ENCODE measurements at regions not wholly inside any gene's neighbourhood (a gene's known extent, or its start where the extent isn't known, plus 50 kb on each side); places are given as distances from the start of the nearest gene placed in this dataset.
A peak's percentile ranks its signal among the peaks of the same experiment; 100 is the strongest.
"Not testable (repeated sequence)": the region's sequence is repeated elsewhere in the genome, so short reads cannot be mapped to it uniquely, and the experiment has no call there.

DNA sequence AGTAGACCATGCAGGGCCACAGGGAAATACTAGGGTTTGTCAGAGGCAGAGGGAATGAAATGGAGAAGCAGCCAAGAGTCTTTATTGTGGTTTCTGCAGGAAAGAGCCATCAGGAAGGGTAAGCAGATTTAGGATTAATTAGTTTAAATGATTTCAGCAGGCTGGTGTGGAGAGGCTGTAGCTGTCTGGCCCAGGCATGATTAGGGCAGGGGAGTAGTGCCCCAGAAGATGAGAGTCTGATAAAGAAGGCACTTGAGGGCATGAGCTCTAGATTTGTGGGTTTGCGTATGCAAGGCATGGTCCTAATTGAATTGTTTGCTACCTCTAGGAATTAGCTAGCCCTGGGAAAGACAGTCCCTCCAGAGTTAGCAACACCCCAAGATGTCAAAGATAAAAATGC lies 484.6 kb upstream of the PLXNA2 start:
- TF ChIP-seq, protein P1, sequence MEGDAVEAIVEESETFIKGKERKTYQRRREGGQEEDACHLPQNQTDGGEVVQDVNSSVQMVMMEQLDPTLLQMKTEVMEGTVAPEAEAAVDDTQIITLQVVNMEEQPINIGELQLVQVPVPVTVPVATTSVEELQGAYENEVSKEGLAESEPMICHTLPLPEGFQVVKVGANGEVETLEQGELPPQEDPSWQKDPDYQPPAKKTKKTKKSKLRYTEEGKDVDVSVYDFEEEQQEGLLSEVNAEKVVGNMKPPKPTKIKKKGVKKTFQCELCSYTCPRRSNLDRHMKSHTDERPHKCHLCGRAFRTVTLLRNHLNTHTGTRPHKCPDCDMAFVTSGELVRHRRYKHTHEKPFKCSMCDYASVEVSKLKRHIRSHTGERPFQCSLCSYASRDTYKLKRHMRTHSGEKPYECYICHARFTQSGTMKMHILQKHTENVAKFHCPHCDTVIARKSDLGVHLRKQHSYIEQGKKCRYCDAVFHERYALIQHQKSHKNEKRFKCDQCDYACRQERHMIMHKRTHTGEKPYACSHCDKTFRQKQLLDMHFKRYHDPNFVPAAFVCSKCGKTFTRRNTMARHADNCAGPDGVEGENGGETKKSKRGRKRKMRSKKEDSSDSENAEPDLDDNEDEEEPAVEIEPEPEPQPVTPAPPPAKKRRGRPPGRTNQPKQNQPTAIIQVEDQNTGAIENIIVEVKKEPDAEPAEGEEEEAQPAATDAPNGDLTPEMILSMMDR (IDR thresholded peaks at IDR 0.05; ENCODE audit: insufficient read depth, missing control alignments) = no peak
- FAIRE-seq (peak; percentile 77), DNase-seq (ENCODE audit: insufficient read length, low spot score) (no peak)

DNA sequence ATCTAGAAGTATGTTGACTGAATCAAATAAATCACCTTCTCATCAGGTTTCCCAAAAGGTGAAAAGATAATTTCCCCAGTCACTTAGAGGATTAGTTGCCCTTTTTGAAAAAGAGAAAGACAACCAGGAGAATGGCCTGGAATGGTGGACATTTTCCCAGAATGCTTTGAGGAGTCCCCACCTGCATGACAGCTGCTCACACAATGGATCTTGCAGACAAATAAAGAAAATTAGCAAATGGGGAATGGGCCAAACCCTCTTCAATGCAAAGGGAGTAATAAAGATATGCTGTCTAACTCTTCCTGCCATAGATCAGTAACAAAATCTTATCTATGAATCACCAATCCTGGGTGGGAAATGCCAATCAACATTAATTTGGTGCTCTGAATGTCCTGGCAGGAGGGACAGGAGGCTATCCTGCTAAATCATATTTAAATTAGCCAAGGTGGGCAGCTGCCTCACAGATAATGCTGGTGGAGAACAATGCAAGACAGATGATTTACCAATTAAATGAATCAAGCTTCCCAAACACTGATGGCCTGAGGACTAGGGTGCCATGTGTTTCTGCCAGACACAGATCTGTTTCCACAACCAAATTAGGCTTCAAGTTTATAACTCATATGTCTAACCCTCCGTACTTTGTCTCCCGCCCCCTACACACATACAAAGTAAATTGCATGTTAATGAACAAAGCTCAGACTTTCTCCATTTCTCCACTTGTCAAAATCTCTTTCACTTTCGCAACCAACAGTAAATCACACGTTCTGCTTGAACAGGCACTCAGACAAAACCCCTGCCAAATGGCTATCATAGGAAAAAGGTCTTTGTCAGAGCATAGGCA lies 488.0 kb upstream of the PLXNA2 start:
- DNase-seq (ENCODE audit: insufficient read length, low spot score) = no peak
- TF ChIP-seq, protein P1 (IDR thresholded peaks at IDR 0.05; ENCODE audit: insufficient read depth, missing control alignments) = no peak
- FAIRE-seq = no peak

DNA sequence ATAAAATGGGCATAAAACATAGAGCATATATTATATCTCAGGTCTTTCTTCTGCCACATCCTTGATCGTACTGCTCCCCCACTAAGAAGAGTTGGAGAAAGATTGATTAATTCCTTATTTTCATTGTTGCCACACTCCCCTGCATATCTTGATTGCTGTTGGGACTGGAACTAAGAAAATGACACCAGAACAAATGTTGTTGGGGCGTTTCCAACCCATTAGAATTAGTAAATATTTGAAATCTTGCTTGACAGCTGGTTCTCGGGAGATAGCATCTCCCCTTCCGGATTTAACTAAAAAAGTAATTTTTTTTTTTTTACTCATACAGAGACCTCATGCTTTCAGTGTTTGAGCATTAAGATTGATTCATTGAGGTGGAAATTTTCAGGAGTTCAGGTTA lies 493.0 kb upstream of the PLXNA2 start:
- FAIRE-seq = no peak
- no peak for DNase-seq (ENCODE audit: insufficient read length, low spot score)

DNA sequence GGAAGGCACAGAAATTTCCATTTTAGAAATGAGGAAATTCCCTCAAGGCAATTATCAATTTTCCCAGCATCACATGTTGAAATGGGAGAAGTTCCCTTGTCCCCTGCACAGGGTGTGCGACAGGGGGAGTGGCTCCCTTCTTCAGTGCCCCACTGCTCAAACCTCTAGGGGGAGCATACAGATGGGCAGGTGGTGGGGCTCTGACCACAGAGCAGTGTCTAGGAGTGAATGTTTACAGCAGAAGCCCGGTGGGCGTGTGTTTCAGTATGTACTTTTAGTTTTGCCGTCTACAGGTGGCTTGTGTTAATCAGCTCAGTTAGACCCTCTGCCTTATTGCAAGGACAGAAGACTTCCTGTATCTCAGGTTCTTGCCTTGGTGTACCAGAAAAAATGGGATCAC lies 493.7 kb upstream of the PLXNA2 start:
- DNase-seq (ENCODE audit: insufficient read length, low spot score) (no peak), FAIRE-seq (no peak)
- TF ChIP-seq, protein P1 (IDR thresholded peaks at IDR 0.05; ENCODE audit: insufficient read depth, missing control alignments) = no peak

More for the DNA sequence above, 493.0 kb upstream of the PLXNA2 start:
- TF ChIP-seq, protein P1 (IDR thresholded peaks at IDR 0.05; ENCODE audit: insufficient read depth, missing control alignments) = no peak

DNA sequence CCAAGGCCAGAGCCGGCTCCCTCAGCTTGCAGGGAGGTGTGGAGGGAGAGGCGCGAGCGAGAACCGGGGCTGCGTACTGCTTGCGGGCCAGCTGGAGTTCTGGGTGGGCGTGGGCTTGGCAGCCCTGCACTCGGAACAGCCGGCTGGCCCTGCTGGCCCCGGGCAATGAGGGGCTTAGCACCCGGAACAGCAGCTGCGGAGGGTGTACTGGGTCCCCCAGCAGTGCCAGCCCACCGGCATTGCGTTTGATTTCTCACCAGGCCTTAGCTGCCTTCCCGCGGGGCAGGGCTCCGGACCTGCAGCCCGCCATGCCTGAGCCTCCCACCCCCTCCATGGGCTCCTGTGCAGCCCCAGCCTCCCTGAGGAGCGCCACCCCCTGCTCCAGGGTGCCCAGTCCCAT lies 495.5 kb upstream of the PLXNA2 start:
- not testable (repeated sequence) for FAIRE-seq; DNase-seq (ENCODE audit: insufficient read length, low spot score)

DNA sequence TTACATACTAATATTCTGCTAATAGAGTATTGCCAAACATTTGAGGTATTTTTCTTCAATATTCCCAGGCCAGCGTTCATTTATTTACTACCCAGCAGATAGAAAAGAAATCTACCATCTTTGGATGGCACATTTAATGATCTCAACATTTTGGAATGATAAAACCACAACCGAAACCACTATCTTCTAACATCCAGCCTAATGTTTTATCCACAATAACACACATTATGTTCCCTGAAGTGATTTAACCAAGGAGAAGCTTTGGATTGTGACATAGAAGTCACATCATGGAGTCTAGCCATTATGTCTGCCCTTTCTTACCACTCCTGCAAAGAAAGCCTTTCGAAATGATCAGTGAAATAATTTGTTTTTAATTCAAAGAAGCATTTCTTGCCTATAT lies 497.1 kb upstream of the PLXNA2 start:
- TF ChIP-seq, protein P1 (IDR thresholded peaks at IDR 0.05; ENCODE audit: insufficient read depth, missing control alignments) = no peak
- FAIRE-seq = no peak
- no peak for DNase-seq (ENCODE audit: insufficient read length, low spot score)

DNA sequence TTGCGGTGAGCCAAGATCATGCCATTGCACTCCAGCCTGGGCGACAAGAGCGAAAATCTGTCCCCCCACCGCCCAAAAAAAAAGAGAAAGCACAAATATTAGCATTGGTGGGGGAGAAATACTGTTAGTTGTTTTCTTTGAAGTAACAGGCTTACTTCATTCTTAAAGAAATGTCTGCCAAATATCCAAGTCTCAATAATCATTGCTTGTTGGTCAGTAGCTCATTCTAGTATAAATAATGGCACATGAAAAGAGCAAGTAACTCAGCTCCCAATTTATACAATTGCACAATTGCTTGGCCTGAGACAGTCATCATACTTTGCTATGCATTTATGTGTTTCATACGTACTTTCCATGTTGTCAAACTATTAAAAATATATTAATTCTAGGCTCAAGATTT lies 499.2 kb upstream of the PLXNA2 start:
- no peak for FAIRE-seq
- TF ChIP-seq, protein P1 (IDR thresholded peaks at IDR 0.05; ENCODE audit: insufficient read depth, missing control alignments) = no peak

More for the DNA sequence above, 499.2 kb upstream of the PLXNA2 start:
- no peak for DNase-seq (ENCODE audit: insufficient read length, low spot score)
